Chondrocyte (in vitro differentiated cells): ENCODE measurements at regions not wholly inside any gene's neighbourhood (a gene's known extent, or its start where the extent isn't known, plus 50 kb on each side); places are given as distances from the start of the nearest gene placed in this dataset.
"Not testable (repeated sequence)": the region's sequence is repeated elsewhere in the genome, so short reads cannot be mapped to it uniquely, and the experiment has no call there.

ENCODE experiments used
- DNase-seq: peaks from one replicate; pipeline ENCODE4 v3.0.0; 2021; ENCODE audit warnings: mixed read lengths, low spot score
- H3K27ac Mint-ChIP-seq: one replicate; pipeline ENCODE4 v1.8.0; 2021; ENCODE audit warnings: mild to moderate bottlenecking, moderate library complexity, mixed read lengths; ENCODE audit not compliant: unreplicated experiment
- H3K27me3 Mint-ChIP-seq: 2 replicates; pipeline ENCODE4 v1.8.0; 2021; ENCODE audit warnings: low read depth, mixed read lengths
- H3K36me3 Mint-ChIP-seq: 2 replicates; pipeline ENCODE4 v1.8.0; 2021; ENCODE audit warnings: low read depth, mixed read lengths
- H3K4me1 Mint-ChIP-seq: 2 replicates; pipeline ENCODE4 v1.8.0; 2021; ENCODE audit warnings: low read depth, mild to moderate bottlenecking, mixed read lengths
- H3K4me3 Mint-ChIP-seq: one replicate; pipeline ENCODE4 v1.8.0; 2021; ENCODE audit warnings: mild to moderate bottlenecking, moderate library complexity, mixed read lengths; ENCODE audit not compliant: unreplicated experiment
- H3K9me3 Mint-ChIP-seq: 2 replicates; pipeline ENCODE4 v1.8.0; 2021; ENCODE audit warnings: low read depth, mixed read lengths
- CTCF ChIP-seq: fragments of 200-600 bp; sonication (generic); IDR thresholded peaks from 2 replicates; pipeline ENCODE4 v1.5.0; 2021; ENCODE audit warnings: antibody characterized with exemption, mild to moderate bottlenecking, moderate library complexity

- Mint-ChIP-seq H3K36me3 (no peaks in the 10 kb centered on the region), H3K27me3 (no peaks in the 10 kb centered on the region), H3K4me1 (no peaks in the 10 kb centered on the region), H3K4me3 (no peak overlapping the region), H3K9me3 (peaks cover 4% of the 10 kb centered on the region), H3K27ac (no peak overlapping the region)
- TF ChIP-seq CTCF: no peak
- no peak for DNase-seq
These were observed 280.8 kb downstream of the SOX4 start for GRCh38 chr6:21874372-21874771.

GRCh38 chr6:21877037-21877436 is 283.5 kb downstream of the SOX4 start:
- not testable (repeated sequence) for H3K4me3 Mint-ChIP-seq, H3K27me3 Mint-ChIP-seq, H3K27ac Mint-ChIP-seq, H3K36me3 Mint-ChIP-seq, DNase-seq
- Mint-ChIP-seq H3K4me1 (peaks cover 15% of the 10 kb centered on the region), H3K9me3 (peaks cover 11% of the 10 kb centered on the region)

DNA sequence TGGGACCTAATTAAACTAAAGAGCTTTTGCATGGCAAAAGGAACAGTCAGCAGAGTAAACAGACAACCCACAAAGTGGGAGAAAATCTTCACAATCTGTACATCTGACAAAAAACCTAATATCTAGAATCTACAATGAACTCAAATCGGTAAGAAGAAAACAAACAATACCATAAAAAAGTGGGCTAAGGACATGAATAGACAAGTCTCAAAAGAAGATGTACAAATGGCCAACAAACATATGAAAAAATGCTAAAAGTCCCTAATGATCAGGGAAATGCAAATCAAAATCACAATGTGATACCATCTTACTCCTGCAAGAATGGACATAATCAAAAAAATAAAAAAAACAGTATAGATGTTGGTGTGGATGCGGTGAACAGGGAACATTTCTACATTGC is 286.7 kb downstream of the SOX4 start:
- H3K27ac Mint-ChIP-seq, H3K27me3 Mint-ChIP-seq, DNase-seq, H3K4me3 Mint-ChIP-seq, H3K36me3 Mint-ChIP-seq: not testable (repeated sequence)
- Mint-ChIP-seq H3K4me1 (peaks cover 26% of the 10 kb centered on the region), H3K9me3 (peaks cover 11% of the 10 kb centered on the region)

DNA sequence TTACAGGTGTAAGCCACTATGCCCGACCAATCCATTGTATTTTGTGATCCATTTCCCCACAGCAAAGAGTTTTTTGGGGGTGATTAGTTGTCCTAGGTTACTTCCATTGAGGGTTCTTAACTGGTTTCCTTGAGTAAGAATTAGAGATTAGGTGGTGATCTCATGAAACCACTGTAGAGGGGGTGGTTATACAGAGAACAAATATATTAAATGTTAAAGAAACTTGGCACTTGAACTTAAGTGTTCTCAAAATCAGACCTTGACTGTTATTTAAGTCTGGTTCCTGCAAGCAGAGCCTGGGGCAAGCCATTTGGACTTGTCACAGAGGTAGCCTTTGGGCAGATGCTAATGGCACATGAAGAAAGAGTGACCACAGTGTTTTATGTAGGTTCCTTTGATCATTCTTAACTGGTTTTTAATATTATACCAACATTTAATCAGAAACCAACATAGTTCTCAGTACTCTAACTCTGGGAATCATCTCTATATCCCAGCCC is 288.5 kb downstream of the SOX4 start:
- peaks cover 4% of the 10 kb centered on the region for H3K36me3 Mint-ChIP-seq
- H3K27ac Mint-ChIP-seq: no peak overlapping the region
- peaks cover 11% of the 10 kb centered on the region for H3K9me3 Mint-ChIP-seq
- no peak for TF ChIP-seq CTCF
- H3K27me3 Mint-ChIP-seq: no peaks in the 10 kb centered on the region
- H3K4me3 Mint-ChIP-seq: no peak overlapping the region
- DNase-seq: no peak
- peaks cover 26% of the 10 kb centered on the region for H3K4me1 Mint-ChIP-seq

GRCh38 chr6:21883595-21884328 is 290.2 kb downstream of the SOX4 start:
- DNase-seq: no peak
- Mint-ChIP-seq H3K27ac (peak overlapping the region; percentile 33), H3K9me3 (peaks cover 11% of the 10 kb centered on the region), H3K4me1 (peaks cover 26% of the 10 kb centered on the region), H3K36me3 (peaks cover 4% of the 10 kb centered on the region), H3K27me3 (no peaks in the 10 kb centered on the region), H3K4me3 (no peak overlapping the region)
- TF ChIP-seq CTCF: no peak

GRCh38 chr6:21885111-21885510 is 291.6 kb downstream of the SOX4 start:
- no peak for TF ChIP-seq CTCF
- H3K4me1 Mint-ChIP-seq: peaks cover 23% of the 10 kb centered on the region
- H3K27me3 Mint-ChIP-seq: no peaks in the 10 kb centered on the region
- H3K36me3 Mint-ChIP-seq: peaks cover 4% of the 10 kb centered on the region
- peaks cover 4% of the 10 kb centered on the region for H3K9me3 Mint-ChIP-seq
- no peak overlapping the region for H3K27ac Mint-ChIP-seq
- no peak for DNase-seq
- no peak overlapping the region for H3K4me3 Mint-ChIP-seq
